ENCODE measurements at regions not wholly inside any gene's neighbourhood (a gene's known extent, or its start where the extent isn't known, plus 50 kb on each side); places are given as distances from the start of the nearest gene placed in this dataset.

DNA sequence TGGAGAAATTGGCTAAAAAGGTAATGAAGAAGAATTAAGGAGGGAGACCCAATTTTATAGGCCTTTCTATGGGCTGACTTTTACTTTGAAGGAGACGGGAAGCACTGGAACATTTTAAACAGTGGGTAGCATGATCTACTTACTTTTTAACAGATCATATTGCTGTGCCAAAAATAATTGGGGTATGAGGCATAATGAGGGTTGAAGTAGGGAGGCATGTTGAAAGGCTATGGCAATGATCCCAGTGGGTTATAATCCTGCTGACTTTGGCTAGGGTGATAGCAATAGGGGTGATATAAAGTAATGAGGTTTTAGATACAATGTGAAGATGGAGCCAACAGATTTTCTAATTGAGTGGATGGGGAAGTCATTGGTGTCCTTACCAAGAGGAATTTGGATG, 73.2 kb downstream of the GPR37 start:
- DNase-seq = no peak

DNA sequence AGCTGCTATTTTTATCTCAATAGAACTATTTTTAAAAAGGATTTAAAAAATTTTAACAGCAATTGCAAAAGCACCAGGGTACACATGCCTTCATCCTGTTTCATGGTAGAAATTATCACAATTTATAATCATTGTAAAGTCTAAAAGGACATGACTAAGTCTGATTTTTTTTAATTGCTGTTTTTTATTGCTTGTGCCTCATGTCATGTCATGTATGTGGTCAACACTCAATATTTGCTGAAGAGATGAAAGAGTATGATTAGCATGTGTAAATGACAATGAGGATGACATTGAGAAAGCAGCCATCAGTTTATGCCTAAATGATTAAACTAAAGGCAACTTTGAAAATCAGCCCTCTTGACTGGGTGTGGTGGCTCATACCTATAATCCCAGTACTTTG, 74.8 kb downstream of the GPR37 start:
- DNase-seq = no peak

DNA sequence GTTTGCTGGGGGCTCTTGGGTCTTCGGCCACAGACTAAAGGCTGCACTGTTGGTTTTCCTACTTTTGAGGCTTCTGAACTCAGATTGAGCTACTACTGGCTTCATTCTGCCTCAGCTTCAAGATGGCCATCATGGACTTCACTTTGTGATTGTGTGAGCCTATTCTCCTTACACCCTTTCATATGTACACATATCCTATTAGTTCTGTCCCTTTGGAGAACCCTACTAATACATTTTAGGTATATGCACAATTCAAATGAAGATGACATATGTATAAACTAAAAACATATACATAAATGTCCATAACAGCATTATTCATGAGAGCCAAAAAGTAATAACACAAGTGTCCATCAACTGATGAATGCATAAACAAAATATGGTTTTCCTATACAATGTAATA, 75.7 kb downstream of the GPR37 start:
- DNase-seq = no peak

DNA sequence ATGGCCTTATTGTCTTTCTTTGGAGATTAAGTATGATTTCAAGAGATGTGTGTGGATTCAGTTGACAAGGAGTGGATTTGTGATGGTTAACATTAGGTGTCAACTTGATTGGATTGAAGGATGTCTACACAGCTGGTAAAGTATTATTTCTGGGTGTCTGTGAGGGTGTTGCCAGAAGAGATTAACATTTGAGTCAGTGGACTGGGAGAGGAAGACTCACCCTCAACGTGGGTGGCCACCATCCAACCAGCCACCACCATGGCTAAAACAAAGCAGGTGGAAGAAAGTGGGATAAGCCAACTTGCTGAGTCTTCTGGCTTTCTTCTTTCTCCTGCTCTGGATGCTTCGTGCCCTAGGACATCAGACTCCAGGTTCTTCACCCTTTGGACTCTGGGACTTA, 76.1 kb downstream of the GPR37 start:
- no peak for DNase-seq

DNA sequence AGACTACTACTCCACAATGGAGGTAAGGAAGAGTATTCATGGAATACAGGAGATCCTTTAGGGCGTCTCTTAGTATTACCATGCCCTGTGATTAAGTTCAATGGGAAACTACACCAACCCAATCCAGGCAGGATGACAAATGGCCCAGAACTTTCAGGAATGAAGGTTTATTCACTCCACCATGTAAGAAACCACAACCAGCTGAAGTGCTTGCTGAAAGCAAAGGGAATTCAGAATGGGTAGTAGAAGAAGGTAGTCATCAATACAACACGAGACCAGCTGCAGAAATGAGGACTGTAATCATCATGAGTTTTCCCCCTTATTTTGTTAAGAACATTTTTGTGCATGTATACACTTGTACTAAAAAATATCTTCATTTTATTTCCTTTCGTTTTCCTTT, 76.6 kb downstream of the GPR37 start:
- no peak for DNase-seq

DNA sequence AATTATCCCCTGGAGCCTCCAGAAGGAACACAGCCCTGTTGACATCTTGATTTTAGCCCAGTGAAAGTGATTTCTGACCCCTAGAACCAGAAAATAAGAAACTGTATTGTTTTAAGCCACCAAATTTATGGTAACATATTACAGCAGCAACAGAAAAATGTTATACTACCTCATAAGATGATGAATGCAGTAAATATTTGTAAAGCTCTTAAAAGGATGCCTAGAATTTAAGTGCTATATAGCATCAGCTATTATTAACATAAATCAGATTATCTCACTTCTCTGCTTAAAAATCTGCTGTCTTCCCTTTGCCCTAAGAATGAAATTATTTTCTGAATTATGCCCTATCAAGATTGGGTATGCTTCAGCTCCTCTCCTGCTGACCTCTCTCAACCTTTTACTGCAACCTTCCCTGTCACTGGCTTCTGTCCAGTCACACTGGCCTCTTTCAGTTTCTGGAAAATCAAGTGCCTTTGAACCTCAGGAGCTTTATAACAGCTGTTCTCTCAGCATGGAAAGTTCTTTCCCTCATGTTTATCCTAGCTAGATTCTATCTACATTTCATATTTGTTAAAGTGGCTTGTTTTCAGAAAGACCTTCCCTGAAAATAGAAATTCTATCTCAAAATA, 78.9 kb downstream of the GPR37 start:
- no peak for DNase-seq

DNA sequence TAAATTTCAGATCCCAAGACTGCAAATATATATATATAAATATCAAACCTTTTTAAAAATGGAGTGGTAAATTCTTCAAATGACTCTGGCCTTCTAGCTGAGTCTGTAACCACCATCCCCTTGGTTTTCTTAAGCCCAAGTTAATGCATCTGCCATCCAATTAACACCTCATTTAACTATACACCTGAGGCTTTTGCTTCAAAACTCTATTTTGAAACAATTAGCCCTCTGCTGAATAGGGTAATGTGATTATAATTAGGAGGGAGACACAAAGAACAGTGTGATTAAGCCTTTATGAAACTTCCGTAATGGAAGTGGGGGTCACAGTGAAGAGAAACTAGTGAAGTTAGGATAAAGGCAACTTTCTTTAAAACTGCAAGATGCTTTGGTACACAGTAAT, 83.6 kb downstream of the GPR37 start:
- no peak for DNase-seq

DNA sequence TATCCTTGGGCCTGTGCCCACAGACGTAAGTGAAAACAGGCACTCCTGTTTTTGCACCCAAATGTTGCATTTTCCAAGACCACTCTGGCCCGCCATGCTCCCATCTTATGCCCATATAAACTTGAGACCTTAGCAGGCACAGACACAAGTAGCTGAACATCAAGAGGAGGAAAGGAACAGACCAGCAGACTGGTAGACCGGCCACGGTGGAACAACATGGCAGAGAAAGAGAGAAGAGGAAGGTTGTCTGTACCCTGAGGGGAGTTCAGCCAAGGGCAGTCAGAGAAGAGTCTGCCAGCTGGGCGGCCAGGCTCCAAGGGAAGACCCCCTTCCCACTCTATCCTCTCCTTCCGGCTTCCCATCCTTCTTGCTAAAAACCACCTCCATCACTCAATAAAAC, 85.3 kb downstream of the GPR37 start:
- no peak for DNase-seq

DNA sequence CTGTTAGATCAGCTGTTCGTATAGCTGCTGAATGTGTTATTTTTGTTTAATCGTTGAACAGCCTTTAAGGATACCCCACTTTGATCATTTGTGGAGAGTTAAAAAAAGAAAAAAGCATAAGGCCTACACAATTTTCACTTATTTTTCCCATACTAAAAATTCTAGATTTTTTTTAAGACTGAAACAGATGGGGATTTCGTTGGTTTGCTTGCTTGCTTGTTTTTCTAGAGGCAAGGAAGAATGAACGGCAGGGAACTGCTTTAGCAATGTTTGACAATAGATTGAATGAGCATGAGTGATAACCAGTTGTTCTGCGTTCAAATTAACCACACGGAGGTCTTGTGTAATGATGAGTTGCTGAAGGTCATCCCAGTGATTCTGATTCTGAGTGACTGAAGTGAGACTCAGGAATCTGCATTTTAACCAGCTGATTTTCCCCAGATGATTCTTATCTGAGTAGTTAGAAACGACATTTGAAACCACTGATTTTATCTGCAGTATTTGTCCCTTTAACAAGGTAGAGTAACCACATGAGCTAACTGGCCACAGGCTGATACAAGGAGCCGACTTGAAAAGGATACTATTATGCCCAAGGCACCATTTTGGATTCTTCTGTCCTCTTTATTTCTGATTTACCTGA, 85.9 kb downstream of the GPR37 start:
- DNase-seq = no peak

DNA sequence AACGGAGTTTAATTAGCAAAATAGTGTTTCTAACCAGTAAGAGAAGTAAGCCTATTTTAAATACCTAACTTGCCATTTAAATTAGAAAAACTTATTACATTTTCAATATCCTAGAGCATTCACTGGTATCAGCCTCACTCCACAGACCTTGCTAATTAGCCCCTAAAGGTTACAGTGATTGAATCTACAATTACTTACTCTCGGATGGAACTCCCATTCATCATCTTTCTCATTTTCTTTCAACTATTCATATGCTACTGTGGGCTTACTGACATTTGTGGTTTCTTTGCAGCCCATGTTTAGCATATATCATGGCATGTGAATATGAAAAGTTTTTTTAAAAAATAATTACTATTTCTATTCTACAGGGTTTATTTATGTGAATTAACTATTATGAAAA, 86.4 kb downstream of the GPR37 start:
- DNase-seq = no peak

DNA sequence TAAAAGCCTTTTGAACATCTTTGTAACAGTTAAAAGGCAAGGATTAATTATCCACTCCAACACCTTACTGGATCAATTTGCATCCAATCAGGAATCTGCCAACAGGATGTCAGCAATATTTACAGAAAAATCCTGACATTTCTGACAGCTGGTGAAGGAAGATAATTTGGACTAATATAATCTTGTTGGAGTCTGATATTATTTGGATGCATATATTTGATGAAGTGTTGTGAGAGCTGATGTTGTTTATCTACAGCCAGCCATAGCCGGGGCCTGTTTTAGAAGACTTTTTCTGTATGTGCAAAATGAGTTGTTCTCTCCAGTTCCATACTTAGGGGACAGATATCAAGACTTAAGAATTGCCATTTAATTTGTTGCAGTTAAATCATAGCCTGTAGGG, 91.1 kb downstream of the GPR37 start:
- DNase-seq = no peak

DNA sequence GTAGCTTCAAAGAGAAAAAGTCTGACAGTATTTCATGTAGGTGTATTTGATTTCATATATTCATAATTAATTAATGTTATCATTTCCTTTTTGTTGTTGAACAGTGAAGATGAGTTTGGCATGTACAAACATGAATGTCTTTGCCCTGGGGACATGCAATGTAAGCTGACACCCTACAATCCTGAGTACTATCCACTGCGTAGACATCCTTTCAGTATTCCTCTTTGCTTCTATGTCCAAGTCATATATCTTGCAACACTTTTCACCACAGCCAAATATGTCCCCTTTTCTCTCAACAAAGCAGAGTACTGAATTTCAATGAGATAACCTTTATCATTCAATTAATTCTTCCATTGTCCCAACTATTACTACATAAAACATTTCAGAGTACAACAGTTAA, 93.6 kb downstream of the GPR37 start:
- DNase-seq = no peak

DNA sequence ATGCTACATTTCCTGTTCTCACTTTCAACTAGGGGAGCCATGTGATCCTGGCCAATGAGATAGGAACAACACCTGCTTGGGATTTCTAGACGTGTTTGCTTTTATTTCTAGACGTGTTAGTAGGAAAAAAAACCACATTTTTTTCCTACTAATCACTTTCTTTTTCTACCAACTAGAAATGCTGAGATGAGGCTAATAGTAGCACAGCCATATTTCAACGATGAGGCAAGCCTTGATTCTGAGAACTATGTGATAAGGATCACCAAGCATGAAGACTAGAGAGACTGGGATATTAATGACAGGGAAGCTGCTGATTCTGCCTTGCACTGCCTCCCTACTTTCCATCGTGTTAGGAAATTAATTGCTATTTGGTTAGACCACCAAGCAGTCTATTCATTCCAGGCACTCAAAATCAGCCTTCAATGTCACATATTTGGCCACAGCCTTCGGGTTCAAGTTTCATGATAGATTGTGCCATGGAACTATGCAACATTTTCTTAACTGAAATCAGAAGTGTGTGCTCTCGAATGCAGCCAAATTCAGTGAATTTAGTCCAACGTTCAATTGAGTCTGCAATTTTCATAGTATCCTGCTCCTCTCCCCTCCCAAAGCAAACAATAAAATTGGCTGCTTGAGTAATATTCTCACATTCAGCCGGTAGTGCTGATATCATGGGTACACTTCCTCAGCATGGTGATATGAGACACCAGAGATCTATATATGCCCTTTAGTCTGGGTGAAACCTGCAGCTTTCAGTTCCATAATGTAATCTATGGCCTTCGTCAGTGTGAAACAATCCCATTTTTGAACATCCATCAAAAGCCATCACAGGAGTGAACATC, 98.1 kb downstream of the GPR37 start:
- DNase-seq = peak; percentile 24

DNA sequence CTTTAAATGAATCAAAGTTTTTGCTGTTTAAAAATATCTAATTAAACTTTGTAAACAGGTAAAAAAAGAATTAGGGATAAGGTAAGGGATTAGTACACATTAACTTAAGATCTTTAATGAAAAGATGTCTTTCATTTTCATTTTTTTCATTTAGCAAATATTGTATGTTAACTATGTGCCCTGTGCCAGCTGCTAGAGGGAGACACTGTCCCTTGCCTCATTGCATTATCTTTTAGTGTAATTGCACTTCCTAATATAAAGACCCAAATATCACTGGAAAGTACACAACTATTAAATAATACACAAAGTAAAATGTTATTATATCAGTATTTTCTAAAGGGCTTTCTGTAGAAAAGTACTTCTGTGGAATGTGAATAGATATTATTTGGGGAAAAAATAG, 102.7 kb downstream of the GPR37 start:
- no peak for DNase-seq

DNA sequence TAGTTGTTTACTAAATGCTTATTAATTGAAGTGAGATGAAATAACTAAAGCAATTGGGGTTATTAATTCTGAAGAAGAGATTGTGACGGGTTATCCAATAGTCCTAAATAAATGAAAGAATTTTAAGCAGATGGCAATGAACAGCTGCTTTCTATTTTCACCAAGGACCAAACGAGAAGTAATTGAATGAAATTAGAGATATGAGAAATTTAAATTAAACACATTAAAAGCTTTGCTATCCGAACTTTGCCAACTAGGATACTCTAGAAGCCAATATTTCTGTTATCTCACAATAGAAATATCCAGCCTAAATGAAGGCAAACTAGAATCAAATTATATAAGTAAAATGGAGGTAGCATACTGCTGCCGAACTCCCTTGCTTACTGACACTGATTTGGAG, 103.2 kb downstream of the GPR37 start:
- no peak for DNase-seq

DNA sequence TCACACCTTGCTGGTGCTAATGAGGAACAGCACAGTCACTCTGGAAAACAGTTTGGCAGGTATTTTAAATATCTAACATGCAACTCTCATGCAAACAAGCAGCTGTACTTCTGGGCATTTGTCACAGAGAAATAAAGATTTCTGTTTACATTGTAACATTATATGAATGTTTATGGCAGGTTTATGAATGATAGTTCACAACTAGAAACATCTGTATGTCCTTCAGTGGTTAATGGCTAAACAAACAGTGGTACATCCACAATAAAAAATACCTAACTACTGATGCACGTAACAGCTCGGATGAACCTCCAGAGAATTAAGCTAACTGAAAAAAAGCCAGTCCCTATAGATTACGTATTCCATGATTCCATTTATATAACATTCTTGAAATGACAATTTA, 109.6 kb downstream of the GPR37 start:
- DNase-seq = peak; percentile 61

DNA sequence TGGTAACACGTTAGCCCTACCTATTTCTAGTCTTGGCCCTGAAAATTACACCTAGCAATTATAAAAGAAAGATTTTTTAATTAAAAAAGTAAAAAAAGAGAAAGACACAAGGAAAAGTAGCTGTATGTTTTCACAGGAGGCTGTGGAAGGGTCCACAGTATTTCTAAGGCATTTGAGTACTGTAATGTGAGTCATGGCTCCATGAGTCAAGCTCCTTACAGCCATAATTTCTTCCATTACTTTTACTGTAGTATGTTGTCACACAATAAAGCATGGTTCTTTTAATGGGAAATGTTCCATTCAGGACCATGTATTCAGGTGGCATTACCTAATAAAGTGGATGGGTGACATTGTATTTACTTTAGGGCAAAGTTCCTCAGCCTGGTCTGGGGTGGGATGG, 113.4 kb downstream of the GPR37 start:
- no peak for DNase-seq

DNA sequence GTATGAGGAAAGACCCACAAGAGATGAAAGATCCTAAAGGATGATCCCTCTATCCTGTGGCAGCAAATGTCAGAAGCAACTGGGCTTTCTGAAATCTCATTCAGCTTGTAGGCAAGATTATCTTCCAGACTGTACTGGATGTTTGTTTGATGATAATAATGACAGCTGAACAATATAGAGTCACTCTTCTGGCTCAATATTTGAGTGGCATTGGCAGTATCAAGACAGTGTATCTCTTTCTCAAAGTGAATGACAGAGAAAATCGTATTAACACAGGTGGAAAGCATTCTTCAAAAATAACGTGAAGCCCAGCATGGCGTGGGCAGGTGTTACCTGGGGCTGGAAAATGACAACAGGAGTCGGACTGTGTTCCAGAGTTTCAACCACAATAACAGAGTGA, 114.5 kb downstream of the GPR37 start:
- DNase-seq = no peak

DNA sequence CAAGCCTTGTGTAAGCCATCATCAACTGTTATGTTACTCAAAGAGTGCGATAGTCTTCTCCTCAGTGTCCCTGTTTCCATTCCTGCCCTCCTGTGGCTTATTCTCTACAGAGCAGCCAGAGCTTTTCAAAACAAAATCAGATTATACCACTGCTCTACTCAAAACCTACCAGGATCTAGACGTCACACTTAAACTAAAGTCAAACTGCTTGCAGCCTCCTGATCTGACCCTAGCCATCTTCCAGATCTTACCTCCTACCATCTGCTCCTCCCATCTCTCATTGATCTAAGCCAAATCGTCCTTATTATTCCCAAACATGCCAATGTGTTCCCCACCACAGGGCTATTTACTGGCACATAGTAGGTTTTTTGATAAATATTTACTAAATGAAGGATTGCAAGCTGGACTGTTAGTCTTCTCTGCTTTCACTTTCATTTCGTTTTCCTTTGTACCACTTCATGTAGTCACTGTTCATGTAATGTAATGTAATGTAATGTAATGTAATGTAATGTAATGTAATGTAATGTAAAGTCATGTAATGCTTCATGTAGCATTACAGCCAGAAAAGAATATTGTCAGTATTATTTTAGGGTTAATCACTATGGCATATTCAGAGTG, 116.1 kb downstream of the GPR37 start:
- no peak for DNase-seq

DNA sequence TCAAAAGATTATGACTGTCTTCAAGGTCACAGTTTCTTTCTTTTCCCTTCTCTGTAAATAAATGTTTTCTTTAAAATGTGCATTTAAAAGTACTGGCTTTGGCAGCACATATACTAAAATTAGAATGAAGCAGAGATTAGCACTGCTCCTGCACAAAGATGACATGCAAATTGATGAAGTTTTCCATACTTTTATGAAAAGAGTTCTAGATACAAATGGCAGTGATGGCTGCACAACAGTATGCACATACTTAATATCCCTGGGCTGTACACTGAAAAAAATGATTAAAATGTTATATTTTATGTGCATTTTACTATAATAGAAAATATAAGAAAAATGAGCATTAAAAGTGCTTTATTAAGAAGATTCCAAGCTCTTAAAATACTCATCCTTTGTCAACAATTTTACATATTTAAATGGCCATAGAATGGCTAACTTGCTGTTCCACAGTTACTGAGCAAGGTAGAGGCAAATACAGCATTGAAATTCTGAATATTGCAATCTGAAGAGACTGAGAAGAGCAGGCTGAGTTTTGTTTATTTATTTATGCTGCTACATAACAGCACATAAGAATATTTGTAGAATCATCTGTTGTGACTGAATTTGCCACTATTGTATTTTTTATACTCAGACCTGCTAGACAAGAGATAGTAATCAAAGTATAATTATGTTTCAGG, 117.8 kb downstream of the GPR37 start:
- no peak for DNase-seq

DNA sequence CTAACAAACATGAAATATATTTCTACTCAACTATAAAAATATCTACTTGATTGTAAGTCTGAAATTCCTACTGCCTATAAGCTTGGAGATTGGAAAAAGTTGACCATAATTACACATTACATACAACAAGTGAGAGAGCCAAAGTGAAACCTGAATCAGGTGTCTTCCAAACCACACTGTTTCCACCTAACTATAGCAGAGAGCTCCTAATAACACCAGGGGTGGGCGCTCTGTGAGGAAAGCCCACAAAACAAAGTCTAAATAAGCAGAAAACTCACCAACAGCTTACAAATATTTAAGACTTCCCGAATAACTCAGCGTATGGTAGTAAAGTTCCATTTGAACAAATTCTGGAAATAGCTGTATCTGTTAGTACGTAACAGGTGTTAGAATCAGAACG, 119.9 kb downstream of the GPR37 start:
- no peak for DNase-seq

DNA sequence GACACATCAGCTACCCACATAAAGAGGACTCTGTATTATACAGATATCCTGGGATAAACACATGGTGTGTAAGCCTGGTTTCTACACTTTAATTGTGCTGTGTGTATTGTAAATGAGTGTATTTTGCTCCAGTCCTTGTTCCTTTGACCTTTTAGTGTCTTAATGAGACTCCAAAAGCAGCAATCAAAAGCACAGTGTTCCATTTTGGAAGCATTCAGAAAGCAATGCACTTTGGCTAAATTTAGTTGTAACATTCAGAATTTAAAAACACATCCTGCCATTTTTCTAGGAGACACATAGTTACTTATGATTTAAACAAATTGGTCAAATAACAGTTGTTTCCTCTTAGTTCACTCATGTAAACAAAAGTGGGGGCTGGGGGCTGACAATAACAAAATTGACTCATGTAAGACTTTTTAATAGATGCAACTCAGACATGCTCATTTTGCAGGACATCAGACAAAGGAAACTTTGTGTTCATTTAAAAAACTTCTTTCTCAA, 122.2 kb downstream of the GPR37 start:
- DNase-seq = no peak

DNA sequence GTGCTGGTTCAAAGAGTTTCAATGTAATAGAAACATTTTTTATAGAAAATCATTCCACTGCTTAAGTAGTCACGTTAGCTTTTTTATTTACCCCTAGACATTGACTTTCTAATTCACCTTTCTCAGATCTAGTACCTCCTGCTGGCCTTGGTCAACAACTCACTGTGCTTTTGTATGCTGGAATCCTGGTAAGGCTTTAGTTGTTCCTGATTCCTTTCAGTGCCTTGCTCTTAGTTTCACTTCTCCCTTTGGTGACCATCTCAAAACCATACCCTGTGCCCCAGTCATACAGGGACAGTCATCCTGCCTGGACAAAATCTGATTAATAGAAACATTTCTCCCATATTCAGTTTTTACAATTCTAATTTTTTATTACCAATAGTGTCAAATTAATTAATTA, 130.2 kb downstream of the GPR37 start:
- no peak for DNase-seq

Data from NCI-H2029 treated with DMSO at 0.1 percent for 48 hours (cell line).